HepG2 (cell line): ENCODE measurements at regions not wholly inside any gene's neighbourhood (a gene's known extent, or its start where the extent isn't known, plus 50 kb on each side); places are given as distances from the start of the nearest gene placed in this dataset.

Source experiments
- ARID2 ChIP-seq: sonication (generic); formaldehyde crosslinking; IDR thresholded peaks from 2 replicates; pipeline ENCODE4 v1.8.1; 2022; ENCODE audit warnings: mild to moderate bottlenecking, missing genetic modification reagents, borderline replicate concordance
- ATF7-NPFF ChIP-seq: sonication (generic); formaldehyde crosslinking; IDR thresholded peaks from 2 replicates; pipeline ENCODE4 v1.8.1; 2023; ENCODE audit warnings: mild to moderate bottlenecking, low read depth, missing genetic modification reagents, moderate library complexity
- CCDC6 ChIP-seq: sonication (generic); formaldehyde crosslinking; IDR thresholded peaks from 2 replicates; pipeline ENCODE4 v1.8.1; 2022; ENCODE audit warnings: mild to moderate bottlenecking, missing genetic modification reagents, moderate library complexity
- CENPT ChIP-seq: sonication (generic); formaldehyde crosslinking; IDR thresholded peaks from 2 replicates; pipeline ENCODE4 v1.8.0; 2022; ENCODE audit warnings: low read depth, mild to moderate bottlenecking, moderate library complexity, missing genetic modification reagents
- CHCHD3 ChIP-seq: sonication (generic); formaldehyde crosslinking; IDR thresholded peaks from 2 replicates; pipeline ENCODE4 v1.8.0; 2022; ENCODE audit warnings: mild to moderate bottlenecking, missing genetic modification reagents, moderate library complexity
- DNMT1 ChIP-seq: sonication (generic); formaldehyde crosslinking; IDR thresholded peaks from 2 replicates; pipeline ENCODE4 v1.5.1; 2020; ENCODE audit warnings: mild to moderate bottlenecking, missing genetic modification reagents
- GABPA ChIP-seq, 2 experiments: IDR thresholded peaks; 2 replicates each; pipeline ENCODE4 v1.6.1; 2011 to 2016; ENCODE audit warnings: low read depth in 2 of 2, low read length in 1 of 2, missing biosample characterization in 1 of 2, missing genetic modification characterization in 1 of 2
- HMGXB4 ChIP-seq, 2 experiments: sonication (generic) in 1 of 2; formaldehyde crosslinking in 1 of 2; IDR thresholded peaks; 2 replicates each; pipeline versions ENCODE4 v1.4.0 to v1.6.1; 2018 to 2020; ENCODE audit warnings: missing genetic modification reagents in 2 of 2, borderline replicate concordance in 1 of 2, low read depth in 1 of 2, mild to moderate bottlenecking in 1 of 2, missing biosample characterization in 1 of 2
- HNF4A ChIP-seq: sonication (generic); formaldehyde crosslinking; IDR thresholded peaks from 2 replicates; pipeline ENCODE4 v1.4.0; 2020; ENCODE audit warnings: missing genetic modification reagents
- HOXA5 ChIP-seq: sonication (generic); formaldehyde crosslinking; IDR thresholded peaks from 2 replicates; pipeline ENCODE4 v1.4.0; 2020; ENCODE audit warnings: missing genetic modification reagents
- KMT2A ChIP-seq: sonication (generic); formaldehyde crosslinking; IDR thresholded peaks from 2 replicates; pipeline ENCODE4 v1.4.0; 2020; ENCODE audit warnings: missing genetic modification reagents
- PRMT3 ChIP-seq: sonication (generic); formaldehyde crosslinking; IDR thresholded peaks from 2 replicates; pipeline ENCODE4 v1.8.1; 2022; ENCODE audit warnings: low read depth, mild to moderate bottlenecking, moderate library complexity, missing genetic modification reagents, borderline replicate concordance
- RARA ChIP-seq: IDR thresholded peaks from 2 replicates; pipeline ENCODE4 v1.6.1; 2016; ENCODE audit warnings: missing genetic modification reagents, missing compliant biosample characterization
- SALL1 ChIP-seq: sonication (generic); formaldehyde crosslinking; IDR thresholded peaks from 2 replicates; pipeline ENCODE4 v1.8.0; 2022; ENCODE audit warnings: mild to moderate bottlenecking, missing genetic modification reagents
- YY1 ChIP-seq: IDR thresholded peaks from 2 replicates; pipeline ENCODE4 v1.6.1; 2011; ENCODE audit warnings: low read length, low read depth, moderate library complexity, mild to moderate bottlenecking; ENCODE audit not compliant: insufficient read depth, insufficient replicate concordance
- ZC3H4 ChIP-seq: sonication (generic); formaldehyde crosslinking; IDR thresholded peaks from 2 replicates; pipeline ENCODE4 v1.4.0; 2020; ENCODE audit warnings: missing genetic modification reagents, borderline replicate concordance
- ZFAT ChIP-seq: sonication (generic); formaldehyde crosslinking; conservative IDR thresholded peaks from 2 replicates; pipeline ENCODE4 v1.8.1; 2023; ENCODE audit warnings: missing genetic modification reagents, inconsistent platforms
- ZFP41 ChIP-seq: sonication (generic); formaldehyde crosslinking; IDR thresholded peaks from 2 replicates; pipeline ENCODE4 v1.4.0; 2020; ENCODE audit warnings: mild to moderate bottlenecking, missing genetic modification reagents, borderline replicate concordance
- ZGPAT ChIP-seq: IDR thresholded peaks from 2 replicates; pipeline ENCODE4 v1.6.1; 2016; ENCODE audit warnings: mild to moderate bottlenecking
- ZNF17 ChIP-seq: sonication (generic); formaldehyde crosslinking; IDR thresholded peaks from 2 replicates; pipeline ENCODE4 v1.5.0; 2020; ENCODE audit warnings: mild to moderate bottlenecking, missing genetic modification reagents
- ZNF337 ChIP-seq: sonication (generic); formaldehyde crosslinking; IDR thresholded peaks from 2 replicates; pipeline ENCODE4 v1.5.1; 2020; ENCODE audit warnings: missing genetic modification reagents, low read depth, mild to moderate bottlenecking, borderline replicate concordance
- ZNF598 ChIP-seq: sonication (generic); formaldehyde crosslinking; IDR thresholded peaks from 2 replicates; pipeline ENCODE4 v1.5.1; 2020; ENCODE audit warnings: mild to moderate bottlenecking, missing genetic modification reagents, borderline replicate concordance
- TF ChIP-seq, protein P1 (sequence below): IDR thresholded peaks from 2 replicates; pipeline ENCODE4 v1.6.1; 2016; ENCODE audit warnings: low read depth, borderline replicate concordance
- TF ChIP-seq, protein P2 (sequence below): sonication (generic); formaldehyde crosslinking; IDR thresholded peaks from 2 replicates; pipeline ENCODE4 v1.8.0; 2022; ENCODE audit warnings: mild to moderate bottlenecking, missing genetic modification reagents, moderate library complexity
- TF ChIP-seq, protein P3 (sequence below): sonication (generic); formaldehyde crosslinking; IDR thresholded peaks from 2 replicates; pipeline ENCODE4 v1.4.0; 2020; ENCODE audit warnings: missing genetic modification reagents

GRCh38 chr2:7825591-7826312 lies 856.1 kb upstream of the ID2 start (continued):
- TF ChIP-seq ARID2 (CRISPR knock-in tag) (no peak), ZNF337 (CRISPR knock-in tag) (no peak), CCDC6 (CRISPR knock-in tag) (no peak), ZC3H4 (CRISPR knock-in tag) (no peak), SALL1 (CRISPR knock-in tag) (peak; percentile 55), HNF4A (CRISPR knock-in tag) (no peak), CHCHD3 (CRISPR knock-in tag) (no peak), RARA (CRISPR knock-in tag) (peak; percentile 52), ZFAT (CRISPR knock-in tag) (no peak), ZGPAT (CRISPR knock-in tag) (peak; percentile 29; the same call in 1 of the 2 replicates), KMT2A (no peak), ATF7-NPFF (CRISPR knock-in tag) (no peak), GABPA (IDR thresholded peaks at IDR 0.05; ENCODE audit: low read depth, low read length) (no peak), GABPA (CRISPR knock-in tag; IDR thresholded peaks at IDR 0.05; ENCODE audit: low read depth) (peak; percentile 83), CENPT (CRISPR knock-in tag) (no peak), ZNF598 (no peak), ZFP41 (no peak), HMGXB4 (CRISPR knock-in tag; IDR thresholded peaks at IDR 0.05; ENCODE audit: borderline replicate concordance in 1 of 2, low read depth in 1 of 2) (no peak), DNMT1 (CRISPR knock-in tag) (no peak), PRMT3 (CRISPR knock-in tag) (no peak), ZNF17 (CRISPR knock-in tag) (no peak), HOXA5 (CRISPR knock-in tag) (no peak), YY1 (no peak)
- TF ChIP-seq, protein P1, sequence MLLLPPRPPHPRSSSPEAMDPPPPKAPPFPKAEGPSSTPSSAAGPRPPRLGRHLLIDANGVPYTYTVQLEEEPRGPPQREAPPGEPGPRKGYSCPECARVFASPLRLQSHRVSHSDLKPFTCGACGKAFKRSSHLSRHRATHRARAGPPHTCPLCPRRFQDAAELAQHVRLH: no peak; the same call in 1 of the 2 replicates
- TF ChIP-seq, protein P2, sequence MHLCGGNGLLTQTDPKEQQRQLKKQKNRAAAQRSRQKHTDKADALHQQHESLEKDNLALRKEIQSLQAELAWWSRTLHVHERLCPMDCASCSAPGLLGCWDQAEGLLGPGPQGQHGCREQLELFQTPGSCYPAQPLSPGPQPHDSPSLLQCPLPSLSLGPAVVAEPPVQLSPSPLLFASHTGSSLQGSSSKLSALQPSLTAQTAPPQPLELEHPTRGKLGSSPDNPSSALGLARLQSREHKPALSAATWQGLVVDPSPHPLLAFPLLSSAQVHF (CRISPR knock-in tag): no peak
- TF ChIP-seq, protein P3, sequence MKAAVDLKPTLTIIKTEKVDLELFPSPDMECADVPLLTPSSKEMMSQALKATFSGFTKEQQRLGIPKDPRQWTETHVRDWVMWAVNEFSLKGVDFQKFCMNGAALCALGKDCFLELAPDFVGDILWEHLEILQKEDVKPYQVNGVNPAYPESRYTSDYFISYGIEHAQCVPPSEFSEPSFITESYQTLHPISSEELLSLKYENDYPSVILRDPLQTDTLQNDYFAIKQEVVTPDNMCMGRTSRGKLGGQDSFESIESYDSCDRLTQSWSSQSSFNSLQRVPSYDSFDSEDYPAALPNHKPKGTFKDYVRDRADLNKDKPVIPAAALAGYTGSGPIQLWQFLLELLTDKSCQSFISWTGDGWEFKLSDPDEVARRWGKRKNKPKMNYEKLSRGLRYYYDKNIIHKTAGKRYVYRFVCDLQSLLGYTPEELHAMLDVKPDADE: no peak
